ENCODE measurements at regions not wholly inside any gene's neighbourhood (a gene's known extent, or its start where the extent isn't known, plus 50 kb on each side); places are given as distances from the start of the nearest gene placed in this dataset.

GRCh38 chr4:17335371-17335770 lies 176.5 kb downstream of the QDPR start:
- DNase-seq (ENCODE audit: low read depth, low spot score): no peak
- no peak overlapping the region for H3K9ac ChIP-seq (ENCODE audit: insufficient read length)
- no peak overlapping the region for H3K27ac ChIP-seq
- H3K9me3 ChIP-seq (ENCODE audit: low read depth, low read length): no peaks in the 10 kb centered on the region
- TF ChIP-seq EZH2 (IDR thresholded peaks at IDR 0.05): no peak
- H3K36me3 ChIP-seq (ENCODE audit: insufficient read depth, low read length): no peaks in the 10 kb centered on the region
- H3K4me3 ChIP-seq: no peak overlapping the region

- TF ChIP-seq EZH2 (IDR thresholded peaks at IDR 0.05) (no peak), POLR2AphosphoS5 (IDR thresholded peaks at IDR 0.05; ENCODE audit: borderline replicate concordance, low read depth, low read length) (no peak), FOXP2 (optimal IDR thresholded peaks at IDR 0.05; ENCODE audit: control extremely low read depth, extremely low read length, insufficient read depth) (no peak)
- Histone ChIP-seq H3K4me3 (no peak overlapping the region), H3K36me3 (ENCODE audit: insufficient read depth, low read length) (no peaks in the 10 kb centered on the region), H3K27ac (no peak overlapping the region), H3K9ac (ENCODE audit: insufficient read length) (no peak overlapping the region), H3K9me3 (ENCODE audit: low read depth, low read length) (no peaks in the 10 kb centered on the region)
- no peak for DNase-seq (ENCODE audit: low read depth, low spot score)
Observed at GRCh38 chr4:17332478-17332877, 179.4 kb downstream of the QDPR start.

- no peak for DNase-seq (ENCODE audit: low read depth, low spot score)
- no peaks in the 10 kb centered on the region for H3K36me3 ChIP-seq (ENCODE audit: insufficient read depth, low read length)
- TF ChIP-seq POLR2AphosphoS5 (IDR thresholded peaks at IDR 0.05; ENCODE audit: borderline replicate concordance, low read depth, low read length): no peak
- no peak for TF ChIP-seq EZH2 (IDR thresholded peaks at IDR 0.05)
- no peak for TF ChIP-seq FOXP2 (optimal IDR thresholded peaks at IDR 0.05; ENCODE audit: control extremely low read depth, extremely low read length, insufficient read depth)
- no peak overlapping the region for H3K9ac ChIP-seq (ENCODE audit: insufficient read length)
- H3K27ac ChIP-seq: peak overlapping the region; percentile 86
- H3K9me3 ChIP-seq (ENCODE audit: low read depth, low read length): no peaks in the 10 kb centered on the region
- no peak overlapping the region for H3K4me3 ChIP-seq
Observed at GRCh38 chr4:17329046-17329445, 182.8 kb downstream of the QDPR start.

- no peaks in the 10 kb centered on the region for H3K36me3 ChIP-seq (ENCODE audit: insufficient read depth, low read length)
- H3K4me3 ChIP-seq: 0 out of 2 replicates have a peak overlapping the region, but pooled peaks have one; percentile 28
- H3K27ac ChIP-seq: peak overlapping the region; percentile 86
- H3K9me3 ChIP-seq (ENCODE audit: low read depth, low read length): no peaks in the 10 kb centered on the region
- peak overlapping the region; percentile 55 for H3K9ac ChIP-seq (ENCODE audit: insufficient read length)
- TF ChIP-seq POLR2AphosphoS5 (IDR thresholded peaks at IDR 0.05; ENCODE audit: borderline replicate concordance, low read depth, low read length) (no peak), FOXP2 (optimal IDR thresholded peaks at IDR 0.05; ENCODE audit: control extremely low read depth, extremely low read length, insufficient read depth) (no peak), EZH2 (IDR thresholded peaks at IDR 0.05) (no peak)
- DNase-seq (ENCODE audit: low read depth, low spot score): no peak
Observed at GRCh38 chr4:17328141-17328815, 183.6 kb downstream of the QDPR start.

GRCh38 chr4:17327591-17327990 lies 184.3 kb downstream of the QDPR start:
- Histone ChIP-seq H3K4me3 (no peak overlapping the region), H3K9ac (ENCODE audit: insufficient read length) (no peak overlapping the region), H3K36me3 (ENCODE audit: insufficient read depth, low read length) (no peaks in the 10 kb centered on the region), H3K9me3 (ENCODE audit: low read depth, low read length) (no peaks in the 10 kb centered on the region), H3K27ac (peak overlapping the region; percentile 86)
- TF ChIP-seq EZH2 (IDR thresholded peaks at IDR 0.05) (no peak), POLR2AphosphoS5 (IDR thresholded peaks at IDR 0.05; ENCODE audit: borderline replicate concordance, low read depth, low read length) (no peak), FOXP2 (optimal IDR thresholded peaks at IDR 0.05; ENCODE audit: control extremely low read depth, extremely low read length, insufficient read depth) (no peak)
- DNase-seq (ENCODE audit: low read depth, low spot score): no peak

- no peak for DNase-seq (ENCODE audit: low read depth, low spot score)
- H3K9ac ChIP-seq (ENCODE audit: insufficient read length): no peak overlapping the region
- TF ChIP-seq EZH2 (IDR thresholded peaks at IDR 0.05) (no peak), POLR2AphosphoS5 (IDR thresholded peaks at IDR 0.05; ENCODE audit: borderline replicate concordance, low read depth, low read length) (no peak), FOXP2 (optimal IDR thresholded peaks at IDR 0.05; ENCODE audit: control extremely low read depth, extremely low read length, insufficient read depth) (no peak)
- H3K27ac ChIP-seq: no peak overlapping the region
- no peaks in the 10 kb centered on the region for H3K9me3 ChIP-seq (ENCODE audit: low read depth, low read length)
- no peaks in the 10 kb centered on the region for H3K36me3 ChIP-seq (ENCODE audit: insufficient read depth, low read length)
- H3K4me3 ChIP-seq: no peak overlapping the region
Observed at GRCh38 chr4:17326756-17327155, 185.1 kb downstream of the QDPR start.

- H3K27ac ChIP-seq: peak overlapping the region; percentile 96
- no peak for TF ChIP-seq POLR2AphosphoS5 (IDR thresholded peaks at IDR 0.05; ENCODE audit: borderline replicate concordance, low read depth, low read length)
- no peak for TF ChIP-seq FOXP2 (optimal IDR thresholded peaks at IDR 0.05; ENCODE audit: control extremely low read depth, extremely low read length, insufficient read depth)
- TF ChIP-seq EZH2 (IDR thresholded peaks at IDR 0.05): no peak
- H3K9ac ChIP-seq (ENCODE audit: insufficient read length): peak overlapping the region; percentile 76
- H3K36me3 ChIP-seq (ENCODE audit: insufficient read depth, low read length): no peaks in the 10 kb centered on the region
- H3K9me3 ChIP-seq (ENCODE audit: low read depth, low read length): no peaks in the 10 kb centered on the region
- DNase-seq (ENCODE audit: low read depth, low spot score): no peak
- no peak overlapping the region for H3K4me3 ChIP-seq
Observed at GRCh38 chr4:17325098-17325497, 186.8 kb downstream of the QDPR start.

- DNase-seq (ENCODE audit: low read depth, low spot score): peak; percentile 70
- H3K27ac ChIP-seq: peak overlapping the region; percentile 96
Observed at GRCh38 chr4:17324386-17324830, 187.5 kb downstream of the QDPR start.

More at GRCh38 chr4:17324386-17324830, 187.5 kb downstream of the QDPR start:
- H3K4me3 ChIP-seq: peak overlapping the region; percentile 53; the same call in 1 of the 2 replicates
- H3K36me3 ChIP-seq (ENCODE audit: insufficient read depth, low read length): no peaks in the 10 kb centered on the region
- H3K9ac ChIP-seq (ENCODE audit: insufficient read length): peak overlapping the region; percentile 76
- TF ChIP-seq POLR2AphosphoS5 (IDR thresholded peaks at IDR 0.05; ENCODE audit: borderline replicate concordance, low read depth, low read length): no peak
- no peaks in the 10 kb centered on the region for H3K9me3 ChIP-seq (ENCODE audit: low read depth, low read length)

All from SK-N-MC (cell line).